ENCODE measurements at regions not wholly inside any gene's neighbourhood (a gene's known extent, or its start where the extent isn't known, plus 50 kb on each side); places are given as distances from the start of the nearest gene placed in this dataset.
A peak's percentile ranks its signal among the peaks of the same experiment; 100 is the strongest.

GRCh38 chr5:174601946-174602345 is 122.4 kb upstream of the MSX2 start:
- DNase-seq (no peak), ATAC-seq (replicated peaks in 1 of 2) (no peak)
- Mint-ChIP-seq H3K36me3 (ENCODE audit: insufficient read depth in 2 of 2) (no peaks in the 10 kb centered on the region), H3K27ac (no peak overlapping the region), H3K9me3 (no peaks in the 10 kb centered on the region), H3K4me1 (ENCODE audit: low read depth) (no peaks in the 10 kb centered on the region), H3K4me3 (no peak overlapping the region), H3K27me3 (ENCODE audit: low read depth) (peaks cover 12% of the 10 kb centered on the region)

- no peaks in the 10 kb centered on the region for H3K36me3 Mint-ChIP-seq (ENCODE audit: insufficient read depth in 2 of 2)
- DNase-seq (no peak), ATAC-seq (replicated peaks in 1 of 2) (no peak)
- H3K27ac Mint-ChIP-seq: no peak overlapping the region
- no peaks in the 10 kb centered on the region for H3K9me3 Mint-ChIP-seq
- no peaks in the 10 kb centered on the region for H3K4me1 Mint-ChIP-seq (ENCODE audit: low read depth)
- peaks cover 10% of the 10 kb centered on the region for H3K27me3 Mint-ChIP-seq (ENCODE audit: low read depth)
- H3K4me3 Mint-ChIP-seq: no peak overlapping the region
Observed at GRCh38 chr5:174606153-174606552, 118.2 kb upstream of the MSX2 start.

GRCh38 chr5:174606646-174607045 is 117.7 kb upstream of the MSX2 start:
- Mint-ChIP-seq H3K4me1 (ENCODE audit: low read depth) (no peaks in the 10 kb centered on the region), H3K27me3 (ENCODE audit: low read depth) (peaks cover 10% of the 10 kb centered on the region), H3K9me3 (no peaks in the 10 kb centered on the region), H3K36me3 (ENCODE audit: insufficient read depth in 2 of 2) (no peaks in the 10 kb centered on the region), H3K27ac (no peak overlapping the region), H3K4me3 (no peak overlapping the region)
- no peak for ATAC-seq (replicated peaks in 1 of 2)
- no peak for DNase-seq

GRCh38 chr5:174607205-174607604 is 117.2 kb upstream of the MSX2 start:
- no peak overlapping the region for H3K4me3 Mint-ChIP-seq
- H3K27ac Mint-ChIP-seq: no peak overlapping the region
- no peaks in the 10 kb centered on the region for H3K36me3 Mint-ChIP-seq (ENCODE audit: insufficient read depth in 2 of 2)
- no peak for ATAC-seq (replicated peaks in 1 of 2)
- peaks cover 10% of the 10 kb centered on the region for H3K27me3 Mint-ChIP-seq (ENCODE audit: low read depth)
- no peaks in the 10 kb centered on the region for H3K9me3 Mint-ChIP-seq
- no peaks in the 10 kb centered on the region for H3K4me1 Mint-ChIP-seq (ENCODE audit: low read depth)
- DNase-seq: no peak

- no peaks in the 10 kb centered on the region for H3K36me3 Mint-ChIP-seq (ENCODE audit: insufficient read depth in 2 of 2)
- DNase-seq (no peak), ATAC-seq (replicated peaks in 1 of 2) (no peak)
- H3K4me3 Mint-ChIP-seq: no peak overlapping the region
- peaks cover 10% of the 10 kb centered on the region for H3K27me3 Mint-ChIP-seq (ENCODE audit: low read depth)
- no peaks in the 10 kb centered on the region for H3K4me1 Mint-ChIP-seq (ENCODE audit: low read depth)
- no peaks in the 10 kb centered on the region for H3K9me3 Mint-ChIP-seq
- no peak overlapping the region for H3K27ac Mint-ChIP-seq
Observed at GRCh38 chr5:174607916-174608315, 116.5 kb upstream of the MSX2 start.

GRCh38 chr5:174608631-174609097 is 115.7 kb upstream of the MSX2 start:
- H3K4me1 Mint-ChIP-seq (ENCODE audit: low read depth): no peaks in the 10 kb centered on the region
- ATAC-seq (replicated peaks in 1 of 2) (peak; percentile 56 to 73), DNase-seq (peak; percentile 1 to 4)
- no peak overlapping the region for H3K4me3 Mint-ChIP-seq
- no peak overlapping the region for H3K27ac Mint-ChIP-seq
- no peaks in the 10 kb centered on the region for H3K9me3 Mint-ChIP-seq
- no peaks in the 10 kb centered on the region for H3K36me3 Mint-ChIP-seq (ENCODE audit: insufficient read depth in 2 of 2)
- peaks cover 10% of the 10 kb centered on the region for H3K27me3 Mint-ChIP-seq (ENCODE audit: low read depth)

GRCh38 chr5:174609116-174609515 is 115.3 kb upstream of the MSX2 start:
- no peak overlapping the region for H3K4me3 Mint-ChIP-seq
- ATAC-seq (replicated peaks in 1 of 2): no peak
- H3K9me3 Mint-ChIP-seq: no peaks in the 10 kb centered on the region

DNA sequence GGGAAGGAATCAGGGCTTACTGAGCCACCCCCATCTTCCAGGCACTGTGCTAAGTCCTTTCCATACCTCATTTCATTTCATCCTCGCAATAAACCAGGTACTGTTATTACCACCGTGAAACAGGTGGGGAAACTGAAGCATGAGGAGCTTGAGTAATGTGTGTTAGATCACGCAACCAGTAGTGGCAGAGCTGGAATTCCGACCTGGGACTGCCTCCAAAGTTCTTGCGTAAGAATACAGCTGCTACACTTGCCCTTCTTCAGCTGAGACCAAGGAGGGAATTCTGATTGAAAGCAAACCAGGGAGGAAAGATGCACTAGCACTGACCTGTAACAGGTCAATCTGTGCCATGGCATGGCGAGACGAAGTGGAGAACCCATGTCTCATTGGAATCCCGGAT is 113.4 kb upstream of the MSX2 start:
- DNase-seq (no peak), ATAC-seq (replicated peaks in 1 of 2) (no peak)
- no peaks in the 10 kb centered on the region for H3K9me3 Mint-ChIP-seq
- H3K36me3 Mint-ChIP-seq (ENCODE audit: insufficient read depth in 2 of 2): no peaks in the 10 kb centered on the region
- H3K4me1 Mint-ChIP-seq (ENCODE audit: low read depth): no peaks in the 10 kb centered on the region
- H3K27me3 Mint-ChIP-seq (ENCODE audit: low read depth): peaks cover 10% of the 10 kb centered on the region
- H3K27ac Mint-ChIP-seq: no peak overlapping the region
- no peak overlapping the region for H3K4me3 Mint-ChIP-seq

More at GRCh38 chr5:174609116-174609515, 115.3 kb upstream of the MSX2 start:
- H3K27me3 Mint-ChIP-seq (ENCODE audit: low read depth): peaks cover 10% of the 10 kb centered on the region
- no peaks in the 10 kb centered on the region for H3K4me1 Mint-ChIP-seq (ENCODE audit: low read depth)
- H3K27ac Mint-ChIP-seq: no peak overlapping the region
- no peaks in the 10 kb centered on the region for H3K36me3 Mint-ChIP-seq (ENCODE audit: insufficient read depth in 2 of 2)
- DNase-seq: no peak

DNA sequence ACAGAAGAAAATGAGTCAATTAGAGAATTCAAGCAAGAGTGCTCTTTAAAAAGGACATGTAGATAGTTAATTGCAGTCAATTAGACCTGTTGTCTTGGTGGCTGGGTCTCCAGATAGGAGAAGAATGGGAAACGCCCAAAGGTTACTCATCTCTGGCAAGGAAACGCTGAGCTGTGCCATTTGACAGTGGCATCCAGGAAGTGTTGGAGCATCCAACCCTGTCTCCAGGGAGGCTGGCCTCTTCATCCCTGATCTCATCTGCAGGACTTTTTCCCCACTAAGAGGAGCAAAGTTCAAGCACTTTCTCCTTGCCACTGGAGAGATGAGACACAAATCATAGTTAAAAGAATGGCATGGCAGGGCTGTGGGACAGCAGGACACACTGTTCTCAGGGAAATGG is 111.7 kb upstream of the MSX2 start:
- no peak for ATAC-seq (replicated peaks in 1 of 2)
- Mint-ChIP-seq H3K27me3 (ENCODE audit: low read depth) (no peaks in the 10 kb centered on the region), H3K36me3 (ENCODE audit: insufficient read depth in 2 of 2) (peaks cover 0 to 1% of the 10 kb centered on the region in 2 donors), H3K9me3 (no peaks in the 10 kb centered on the region), H3K4me3 (no peak overlapping the region), H3K4me1 (ENCODE audit: low read depth) (no peaks in the 10 kb centered on the region), H3K27ac (no peak overlapping the region)
- no peak for DNase-seq

GRCh38 chr5:174614500-174615135 is 109.8 kb upstream of the MSX2 start:
- Mint-ChIP-seq H3K27me3 (ENCODE audit: low read depth) (no peaks in the 10 kb centered on the region), H3K27ac (no peak overlapping the region), H3K4me1 (ENCODE audit: low read depth) (no peaks in the 10 kb centered on the region), H3K9me3 (no peaks in the 10 kb centered on the region), H3K36me3 (ENCODE audit: insufficient read depth in 2 of 2) (peaks cover 0 to 1% of the 10 kb centered on the region in 2 donors), H3K4me3 (no peak overlapping the region)
- DNase-seq (no peak), ATAC-seq (replicated peaks in 1 of 2) (no peak)

GRCh38 chr5:174616036-174616435 is 108.3 kb upstream of the MSX2 start:
- Mint-ChIP-seq H3K4me3 (no peak overlapping the region), H3K4me1 (ENCODE audit: low read depth) (no peaks in the 10 kb centered on the region), H3K27me3 (ENCODE audit: low read depth) (no peaks in the 10 kb centered on the region), H3K36me3 (ENCODE audit: insufficient read depth in 2 of 2) (peaks cover 0 to 1% of the 10 kb centered on the region in 2 donors), H3K27ac (no peak overlapping the region), H3K9me3 (no peaks in the 10 kb centered on the region)
- no peak for ATAC-seq (replicated peaks in 1 of 2)
- DNase-seq: no peak

DNA sequence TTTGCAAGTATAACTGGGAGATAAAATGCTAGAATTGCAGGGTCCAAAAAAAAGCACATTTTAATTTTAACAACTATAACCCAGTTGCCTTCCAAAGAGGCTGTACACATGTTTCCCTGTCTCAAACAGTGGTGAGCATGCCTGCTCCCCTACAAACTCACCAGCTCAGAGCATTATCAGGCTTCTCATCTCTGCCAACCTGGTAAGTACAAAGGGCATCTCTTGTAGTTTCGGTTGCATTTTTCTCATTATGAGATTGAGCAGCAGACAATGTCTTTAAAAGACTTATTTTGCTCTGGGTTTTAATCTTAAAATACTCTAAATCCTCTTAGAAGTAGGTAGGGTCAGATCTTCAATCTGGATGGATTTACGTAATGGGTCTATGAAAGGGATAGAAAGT is 107.1 kb upstream of the MSX2 start:
- Mint-ChIP-seq H3K27ac (no peak overlapping the region), H3K4me3 (no peak overlapping the region), H3K4me1 (ENCODE audit: low read depth) (no peaks in the 10 kb centered on the region), H3K9me3 (no peaks in the 10 kb centered on the region), H3K36me3 (ENCODE audit: insufficient read depth in 2 of 2) (peaks cover 0 to 1% of the 10 kb centered on the region in 2 donors), H3K27me3 (ENCODE audit: low read depth) (no peaks in the 10 kb centered on the region)
- no peak for DNase-seq
- no peak for ATAC-seq (replicated peaks in 1 of 2)

DNA sequence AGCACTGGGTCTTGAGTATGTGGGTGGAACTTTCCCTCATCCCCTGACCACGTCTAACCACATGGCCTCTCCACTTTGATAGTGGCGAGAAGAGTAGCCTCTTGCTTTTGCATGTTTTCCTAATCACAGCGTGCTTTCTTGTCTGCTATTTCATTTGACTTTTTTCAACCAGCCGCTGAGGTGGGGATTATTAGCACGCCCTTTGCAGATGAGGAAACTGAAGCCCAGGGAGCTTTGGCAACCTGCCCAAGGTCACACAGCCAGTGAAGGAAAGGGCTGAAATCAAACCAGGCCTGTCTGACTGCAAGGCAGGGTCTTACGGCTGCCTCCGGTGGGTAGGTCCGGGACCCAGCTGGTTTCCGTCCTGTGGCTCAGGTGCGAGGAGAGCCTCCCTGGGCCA is 106.5 kb upstream of the MSX2 start:
- DNase-seq (no peak), ATAC-seq (replicated peaks in 1 of 2) (no peak)
- Mint-ChIP-seq H3K4me1 (ENCODE audit: low read depth) (no peaks in the 10 kb centered on the region), H3K36me3 (ENCODE audit: insufficient read depth in 2 of 2) (peaks cover 0 to 1% of the 10 kb centered on the region in 2 donors), H3K9me3 (no peaks in the 10 kb centered on the region), H3K4me3 (no peak overlapping the region), H3K27me3 (ENCODE audit: low read depth) (no peaks in the 10 kb centered on the region), H3K27ac (no peak overlapping the region)

DNA sequence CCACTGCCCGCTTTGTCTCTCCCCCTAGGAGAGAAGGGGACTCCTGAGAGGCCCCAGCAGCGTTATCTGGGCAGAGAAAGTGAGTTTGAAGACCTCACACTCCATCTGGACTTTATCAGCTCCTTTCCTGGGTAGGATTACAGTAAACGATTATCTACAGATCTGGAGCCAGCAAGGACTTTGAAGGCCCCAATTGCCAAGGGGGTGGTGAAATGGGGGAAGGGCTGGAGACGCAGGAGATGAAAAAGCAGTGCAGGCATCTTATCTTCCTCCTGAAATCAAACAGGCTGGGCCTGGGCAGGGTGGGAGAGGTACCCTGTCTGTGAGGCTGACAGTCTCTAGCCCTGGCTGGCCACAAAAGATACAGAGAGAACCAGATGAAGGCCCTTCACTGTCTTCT is 105.8 kb upstream of the MSX2 start:
- no peaks in the 10 kb centered on the region for H3K27me3 Mint-ChIP-seq (ENCODE audit: low read depth)
- H3K9me3 Mint-ChIP-seq: no peaks in the 10 kb centered on the region
- H3K4me3 Mint-ChIP-seq: no peak overlapping the region
- DNase-seq: no peak
- no peaks in the 10 kb centered on the region for H3K4me1 Mint-ChIP-seq (ENCODE audit: low read depth)
- ATAC-seq (replicated peaks in 1 of 2): no peak
- H3K27ac Mint-ChIP-seq: no peak overlapping the region
- peaks cover 0 to 1% of the 10 kb centered on the region in 2 donors for H3K36me3 Mint-ChIP-seq (ENCODE audit: insufficient read depth in 2 of 2)

Measured in activated T-cell treated with anti-CD3 and anti-CD28 coated beads, Interleukin-2, amount 50 U/mL, for 72 hours (primary cell).